Stimulated activated CD4-positive, alpha-beta T cell treated with anti-CD3 and anti-CD28 coated beads, Interleukin-12 subunit alpha, Interleukin-12 subunit beta, amount 100 ng/mL, for 4 hours (primary cell): ENCODE measurements at regions not wholly inside any gene's neighbourhood (a gene's known extent, or its start where the extent isn't known, plus 50 kb on each side); places are given as distances from the start of the nearest gene placed in this dataset.

Experiments
- DNase-seq: peaks from one replicate; pipeline ENCODE4 v3.0.0-alpha.2; 2020

- DNase-seq, result no peak
Measured at GRCh38 chr2:106572541-106573450, 85.6 kb downstream of the CD8B2 start.

- DNase-seq, result no peak
Measured at GRCh38 chr2:106573773-106574172, 86.6 kb downstream of the CD8B2 start.

GRCh38 chr2:106575955-106576354, 88.8 kb downstream of the CD8B2 start:
- DNase-seq, result no peak

GRCh38 chr2:106577255-106577651, 90.1 kb downstream of the CD8B2 start:
- no peak for DNase-seq

GRCh38 chr2:106579750-106580197, 92.6 kb downstream of the CD8B2 start:
- no peak for DNase-seq

- no peak for DNase-seq
Measured at GRCh38 chr2:106580241-106580640, 93.1 kb downstream of the CD8B2 start.

- DNase-seq, result no peak
Measured at GRCh38 chr2:106581328-106581727, 94.2 kb downstream of the CD8B2 start.

- DNase-seq, result no peak
Measured at GRCh38 chr2:106581755-106582147, 94.6 kb downstream of the CD8B2 start.

- peak; percentile 50 for DNase-seq
Measured at GRCh38 chr2:106582148-106583143, 95.3 kb downstream of the CD8B2 start.

- no peak for DNase-seq
Measured at GRCh38 chr2:106584304-106584954, 97.3 kb downstream of the CD8B2 start.

- no peak for DNase-seq
Measured at GRCh38 chr2:106596844-106597243, 109.7 kb downstream of the CD8B2 start.

GRCh38 chr2:106599540-106599939, 112.4 kb downstream of the CD8B2 start:
- DNase-seq, result no peak

- DNase-seq, result no peak
Measured at GRCh38 chr2:106602042-106602441, 114.9 kb downstream of the CD8B2 start.

GRCh38 chr2:106606652-106607051, 119.5 kb downstream of the CD8B2 start:
- DNase-seq, result no peak

GRCh38 chr2:106607371-106607770, 120.2 kb downstream of the CD8B2 start:
- DNase-seq, result no peak

GRCh38 chr2:106609780-106610179, 122.6 kb downstream of the CD8B2 start:
- DNase-seq, result no peak

- DNase-seq, result no peak
Measured at GRCh38 chr2:106614511-106615291, 127.5 kb downstream of the CD8B2 start.

GRCh38 chr2:106618614-106619013, 131.4 kb downstream of the CD8B2 start:
- no peak for DNase-seq

- no peak for DNase-seq
Measured at GRCh38 chr2:106623456-106623855, 136.3 kb downstream of the CD8B2 start.

- DNase-seq, result no peak
Measured at GRCh38 chr2:106624787-106625380, 137.7 kb downstream of the CD8B2 start.

- no peak for DNase-seq
Measured at GRCh38 chr2:106628377-106628776, 141.2 kb downstream of the CD8B2 start.

GRCh38 chr2:106629981-106630380, 142.8 kb downstream of the CD8B2 start:
- no peak for DNase-seq
